HEK293 (cell line): ENCODE measurements at regions not wholly inside any gene's neighbourhood (a gene's known extent, or its start where the extent isn't known, plus 50 kb on each side); places are given as distances from the start of the nearest gene placed in this dataset.
"Not testable (repeated sequence)": the region's sequence is repeated elsewhere in the genome, so short reads cannot be mapped to it uniquely, and the experiment has no call there.

Source experiments
- HOXA7 ChIP-seq: sonication (generic); formaldehyde crosslinking; IDR thresholded peaks from 2 replicates; pipeline ENCODE4 v1.8.1; 2022; ENCODE audit warnings: missing genetic modification reagents, borderline replicate concordance
- PRDM10 ChIP-seq: fragments of 450-650 bp; formaldehyde crosslinking; IDR thresholded peaks from 2 replicates; pipeline ENCODE4 v1.5.1; 2016; ENCODE audit warnings: missing biosample characterization, missing genetic modification characterization
- TCF7L2 ChIP-seq: IDR thresholded peaks from 2 replicates; pipeline ENCODE4 v1.6.1; 2011; ENCODE audit warnings: low read depth, mild to moderate bottlenecking, inconsistent platforms, low read length, moderate library complexity, borderline replicate concordance
- TF ChIP-seq, protein P1 (sequence below): fragments of 450-650 bp; formaldehyde crosslinking; IDR thresholded peaks from 2 replicates; pipeline ENCODE4 v1.5.1; 2016; ENCODE audit warnings: missing biosample characterization, missing genetic modification characterization
- TF ChIP-seq, protein P2 (sequence below): fragments of 450-650 bp; IDR thresholded peaks from 2 replicates; pipeline ENCODE4 v1.5.1; 2018; ENCODE audit warnings: missing biosample characterization, mild to moderate bottlenecking, missing genetic modification characterization

- not testable (repeated sequence) for TF ChIP-seq HOXA7 (CRISPR knock-in tag); PRDM10; TCF7L2
- TF ChIP-seq, protein P1, sequence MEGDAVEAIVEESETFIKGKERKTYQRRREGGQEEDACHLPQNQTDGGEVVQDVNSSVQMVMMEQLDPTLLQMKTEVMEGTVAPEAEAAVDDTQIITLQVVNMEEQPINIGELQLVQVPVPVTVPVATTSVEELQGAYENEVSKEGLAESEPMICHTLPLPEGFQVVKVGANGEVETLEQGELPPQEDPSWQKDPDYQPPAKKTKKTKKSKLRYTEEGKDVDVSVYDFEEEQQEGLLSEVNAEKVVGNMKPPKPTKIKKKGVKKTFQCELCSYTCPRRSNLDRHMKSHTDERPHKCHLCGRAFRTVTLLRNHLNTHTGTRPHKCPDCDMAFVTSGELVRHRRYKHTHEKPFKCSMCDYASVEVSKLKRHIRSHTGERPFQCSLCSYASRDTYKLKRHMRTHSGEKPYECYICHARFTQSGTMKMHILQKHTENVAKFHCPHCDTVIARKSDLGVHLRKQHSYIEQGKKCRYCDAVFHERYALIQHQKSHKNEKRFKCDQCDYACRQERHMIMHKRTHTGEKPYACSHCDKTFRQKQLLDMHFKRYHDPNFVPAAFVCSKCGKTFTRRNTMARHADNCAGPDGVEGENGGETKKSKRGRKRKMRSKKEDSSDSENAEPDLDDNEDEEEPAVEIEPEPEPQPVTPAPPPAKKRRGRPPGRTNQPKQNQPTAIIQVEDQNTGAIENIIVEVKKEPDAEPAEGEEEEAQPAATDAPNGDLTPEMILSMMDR (tag by site-specific recombination) = not testable (repeated sequence)
- TF ChIP-seq, protein P2, sequence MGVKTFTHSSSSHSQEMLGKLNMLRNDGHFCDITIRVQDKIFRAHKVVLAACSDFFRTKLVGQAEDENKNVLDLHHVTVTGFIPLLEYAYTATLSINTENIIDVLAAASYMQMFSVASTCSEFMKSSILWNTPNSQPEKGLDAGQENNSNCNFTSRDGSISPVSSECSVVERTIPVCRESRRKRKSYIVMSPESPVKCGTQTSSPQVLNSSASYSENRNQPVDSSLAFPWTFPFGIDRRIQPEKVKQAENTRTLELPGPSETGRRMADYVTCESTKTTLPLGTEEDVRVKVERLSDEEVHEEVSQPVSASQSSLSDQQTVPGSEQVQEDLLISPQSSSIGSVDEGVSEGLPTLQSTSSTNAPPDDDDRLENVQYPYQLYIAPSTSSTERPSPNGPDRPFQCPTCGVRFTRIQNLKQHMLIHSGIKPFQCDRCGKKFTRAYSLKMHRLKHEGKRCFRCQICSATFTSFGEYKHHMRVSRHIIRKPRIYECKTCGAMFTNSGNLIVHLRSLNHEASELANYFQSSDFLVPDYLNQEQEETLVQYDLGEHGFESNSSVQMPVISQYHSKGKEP = not testable (repeated sequence)
Observed at GRCh38 chr17:62226610-62227240, 153.6 kb upstream of the EFCAB3 start.
